Transverse colon (tissue), 4 donors: ENCODE measurements at regions not wholly inside any gene's neighbourhood (a gene's known extent, or its start where the extent isn't known, plus 50 kb on each side); places are given as distances from the start of the nearest gene placed in this dataset.
"Not testable (repeated sequence)": the region's sequence is repeated elsewhere in the genome, so short reads cannot be mapped to it uniquely, and the experiment has no call there.

Source experiments
- POLR2AphosphoS5 ChIP-seq, 3 donors: sonication (generic); formaldehyde crosslinking; IDR thresholded peaks; one replicate each; pipeline ENCODE4 v1.6.1; 2016; ENCODE audit warnings: antibody characterized with exemption in 3 of 3
- TF ChIP-seq, protein P1 (sequence below), 5 experiments: fragments of 200-600 bp in 3 of 5; fragments of 450-650 bp in 2 of 5; sonication (generic) in 3 of 5; IDR thresholded peaks; 1 replicate in 2 of 5; 2 replicates in 3 of 5; pipeline ENCODE4 v1.5.1; 2016 to 2017; ENCODE audit warnings: antibody characterized with exemption in 5 of 5, inconsistent platforms in 3 of 5, mild to moderate bottlenecking in 2 of 5, moderate library complexity in 1 of 5

GRCh38 chr6:51154925-51155324, 336.3 kb downstream of the TFAP2B start:
- TF ChIP-seq, protein P1, sequence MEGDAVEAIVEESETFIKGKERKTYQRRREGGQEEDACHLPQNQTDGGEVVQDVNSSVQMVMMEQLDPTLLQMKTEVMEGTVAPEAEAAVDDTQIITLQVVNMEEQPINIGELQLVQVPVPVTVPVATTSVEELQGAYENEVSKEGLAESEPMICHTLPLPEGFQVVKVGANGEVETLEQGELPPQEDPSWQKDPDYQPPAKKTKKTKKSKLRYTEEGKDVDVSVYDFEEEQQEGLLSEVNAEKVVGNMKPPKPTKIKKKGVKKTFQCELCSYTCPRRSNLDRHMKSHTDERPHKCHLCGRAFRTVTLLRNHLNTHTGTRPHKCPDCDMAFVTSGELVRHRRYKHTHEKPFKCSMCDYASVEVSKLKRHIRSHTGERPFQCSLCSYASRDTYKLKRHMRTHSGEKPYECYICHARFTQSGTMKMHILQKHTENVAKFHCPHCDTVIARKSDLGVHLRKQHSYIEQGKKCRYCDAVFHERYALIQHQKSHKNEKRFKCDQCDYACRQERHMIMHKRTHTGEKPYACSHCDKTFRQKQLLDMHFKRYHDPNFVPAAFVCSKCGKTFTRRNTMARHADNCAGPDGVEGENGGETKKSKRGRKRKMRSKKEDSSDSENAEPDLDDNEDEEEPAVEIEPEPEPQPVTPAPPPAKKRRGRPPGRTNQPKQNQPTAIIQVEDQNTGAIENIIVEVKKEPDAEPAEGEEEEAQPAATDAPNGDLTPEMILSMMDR (IDR thresholded peaks at IDR 0.05) = not testable (repeated sequence)
- TF ChIP-seq POLR2AphosphoS5 (IDR thresholded peaks at IDR 0.05) = not testable (repeated sequence)
